Right lobe of liver (tissue), 6 donors: ENCODE measurements at regions not wholly inside any gene's neighbourhood (a gene's known extent, or its start where the extent isn't known, plus 50 kb on each side); places are given as distances from the start of the nearest gene placed in this dataset.

Experiments used
- ATAC-seq, 4 donors: fragments of 200-7000 bp; cut with Tn5 transposase; one replicate each; pipeline ENCODE4 v1.9.1; 2020; ENCODE audit warnings: mild to moderate bottlenecking in 4 of 4, moderate library complexity in 4 of 4
- DNase-seq, 3 donors: peaks; one replicate each; pipeline ENCODE4 v3.0.0-alpha.2; 2020
- H3K27ac ChIP-seq, 3 donors: fragments of 200-600 bp; one replicate each; pipeline ENCODE4 v1.8.0; 2022
- H3K27me3 ChIP-seq, 2 donors: fragments of 200-600 bp; one replicate each; pipeline ENCODE4 v1.8.0; 2022
- H3K36me3 ChIP-seq, 4 donors: fragments of 200-600 bp; sonication (generic) in 1 of 4; one replicate each; pipeline versions ENCODE4 v1.5.1 to v1.8.0; 2017 to 2022; ENCODE audit warnings: control low read depth in 1 of 4
- H3K4me1 ChIP-seq, 4 donors: fragments of 200-600 bp; sonication (generic) in 1 of 4; one replicate each; pipeline versions ENCODE4 v1.5.1 to v1.8.0; 2017 to 2022; ENCODE audit warnings: control low read depth in 1 of 4
- H3K4me3 ChIP-seq, 3 donors: fragments of 200-600 bp; one replicate each; pipeline ENCODE4 v1.8.0; 2022
- H3K9me3 ChIP-seq, 4 donors: fragments of 200-600 bp; sonication (generic) in 1 of 4; one replicate each; pipeline versions ENCODE4 v1.5.1 to v1.8.0; 2017 to 2022; ENCODE audit warnings: control low read depth in 1 of 4
- CTCF ChIP-seq, 4 donors: fragments of 200-600 bp in 3 of 4; fragments of 450-650 bp in 1 of 4; IDR thresholded peaks; one replicate each; pipeline versions ENCODE4 v1.5.1 to v1.8.0; 2016 to 2022; ENCODE audit warnings: antibody characterized with exemption in 4 of 4, mild to moderate bottlenecking in 2 of 4
- POLR2A ChIP-seq: fragments of 450-650 bp; IDR thresholded peaks from one replicate; pipeline ENCODE4 v1.6.1; 2017; ENCODE audit warnings: antibody characterized with exemption, mild to moderate bottlenecking
- WGBS: methylation state at CpG from one replicate; pipeline ENCODE4 v1.1.6; 2018; ENCODE audit warnings: low coverage, low lambda C conversion rate; ENCODE audit not compliant: insufficient coverage; ENCODE audit errors: missing lambda C conversion rate; 5-methylcytosine and 5-hydroxymethylcytosine counted together
- intact Hi-C, 2 donors: fragments of 100-400 bp; cut with DNase I; formaldehyde crosslinking; loops; one replicate each; pipeline versions ENCODE4 v1.11.2 to v1.14.1; 2022
- donor health status: DM: no; HTN: yes; CAD: no.
- donor health status: DM: no; HTN: no; CAD: no.
- donor health status: DM: no; HTN: no; CAD: no.
- donor health status: DM: no; HTN: yes; CAD: no.
- donor health status: DM: no; HTN: yes; CAD: no.

GRCh38 chr3:153087595-153088566 lies 74.1 kb upstream of the RAP2B start:
- no peak overlapping the region for H3K4me3 ChIP-seq
- no peaks in the 10 kb centered on the region for H3K27me3 ChIP-seq
- no peaks in the 10 kb centered on the region for H3K36me3 ChIP-seq
- no peak for DNase-seq
- intact Hi-C loops: no loop called here
- no peaks in the 10 kb centered on the region for H3K9me3 ChIP-seq
- TF ChIP-seq POLR2A (no peak), CTCF (IDR thresholded peaks at IDR 0.05) (no peak)
- 30% methylated on average over 4 of the region's 7 CpGs for WGBS
- ATAC-seq: no peak
- no peak overlapping the region for H3K27ac ChIP-seq
- no peaks in the 10 kb centered on the region for H3K4me1 ChIP-seq

GRCh38 chr3:153089620-153090019 lies 72.4 kb upstream of the RAP2B start:
- Histone ChIP-seq H3K4me3 (no peak overlapping the region), H3K27me3 (no peaks in the 10 kb centered on the region), H3K36me3 (no peaks in the 10 kb centered on the region), H3K9me3 (no peaks in the 10 kb centered on the region), H3K27ac (no peak overlapping the region), H3K4me1 (no peaks in the 10 kb centered on the region)
- DNase-seq: no peak
- TF ChIP-seq CTCF (IDR thresholded peaks at IDR 0.05) (no peak), POLR2A (no peak)
- no peak for ATAC-seq
- 88% methylated on average over 2 of the region's 2 CpGs for WGBS
- intact Hi-C loops: no loop called here

- TF ChIP-seq CTCF (IDR thresholded peaks at IDR 0.05) (no peak), POLR2A (no peak)
- intact Hi-C loops: no loop called here
- no peak for ATAC-seq
Observed at GRCh38 chr3:153090973-153091372, 71.1 kb upstream of the RAP2B start.

GRCh38 chr3:153093629-153094028 lies 68.4 kb upstream of the RAP2B start:
- ATAC-seq (no peak), DNase-seq (no peak)
- no peak overlapping the region for H3K27ac ChIP-seq
- TF ChIP-seq POLR2A: no peak
- no peak for TF ChIP-seq CTCF (IDR thresholded peaks at IDR 0.05)
- no peaks in the 10 kb centered on the region for H3K27me3 ChIP-seq
- intact Hi-C loops: no loop called here
- no peak overlapping the region for H3K4me3 ChIP-seq
- H3K9me3 ChIP-seq: no peaks in the 10 kb centered on the region
- no peaks in the 10 kb centered on the region for H3K4me1 ChIP-seq
- H3K36me3 ChIP-seq: no peaks in the 10 kb centered on the region

More at GRCh38 chr3:153090973-153091372, 71.1 kb upstream of the RAP2B start:
- no peak for DNase-seq
- H3K4me3 ChIP-seq: no peak overlapping the region
- no peaks in the 10 kb centered on the region for H3K36me3 ChIP-seq
- no peak overlapping the region for H3K27ac ChIP-seq
- no peaks in the 10 kb centered on the region for H3K27me3 ChIP-seq
- 58% methylated on average over 1 of the region's 1 CpG for WGBS
- H3K9me3 ChIP-seq: no peaks in the 10 kb centered on the region
- H3K4me1 ChIP-seq: no peaks in the 10 kb centered on the region
